ENCODE measurements at regions not wholly inside any gene's neighbourhood (a gene's known extent, or its start where the extent isn't known, plus 50 kb on each side); places are given as distances from the start of the nearest gene placed in this dataset.

GRCh38 chrX:109874548-109874947 is 128.4 kb upstream of the TMEM164 start:
- TF ChIP-seq EZH2 (IDR thresholded peaks at IDR 0.05; ENCODE audit: borderline replicate concordance) (no peak), CTCF (IDR thresholded peaks at IDR 0.05; ENCODE audit: poor library complexity) (no peak), EZH2phosphoT487 (IDR thresholded peaks at IDR 0.05; ENCODE audit: low read depth, severe bottlenecking, unreplicated experiment) (no peak)
